SU-DHL-6 (cell line): ENCODE measurements at regions not wholly inside any gene's neighbourhood (a gene's known extent, or its start where the extent isn't known, plus 50 kb on each side); places are given as distances from the start of the nearest gene placed in this dataset.

Source experiments
- H2AFZ ChIP-seq: fragments of 200-600 bp; sonication (generic); 2 replicates; pipeline ENCODE4 v1.6.1; 2014; ENCODE audit warnings: low read depth, mild to moderate bottlenecking, moderate library complexity, mixed read lengths, antibody characterized with exemption, low read length; ENCODE audit not compliant: severe bottlenecking
- H3F3A ChIP-seq: fragments of 200-600 bp; shearing (Covaris generic); 2 replicates; pipeline ENCODE4 v1.6.0; 2016; ENCODE audit warnings: antibody characterized with exemption, mild to moderate bottlenecking; ENCODE audit not compliant: insufficient read depth
- H3K27ac ChIP-seq: fragments of 200-600 bp; sonication (generic); 2 replicates; pipeline ENCODE4 v1.5.1; 2016; ENCODE audit warnings: low read depth, mild to moderate bottlenecking, low read length, moderate library complexity, mixed read lengths
- H3K27me3 ChIP-seq: fragments of 200-600 bp; sonication (generic), shearing (Covaris generic); 2 replicates; pipeline ENCODE4 v1.6.0; 2014; ENCODE audit warnings: mild to moderate bottlenecking, low read length
- H3K36me3 ChIP-seq: fragments of 200-600 bp; sonication (generic); 2 replicates; pipeline ENCODE4 v1.6.1; 2014; ENCODE audit warnings: mild to moderate bottlenecking, low read length, mixed read lengths
- H3K4me2 ChIP-seq: fragments of 300-600, 200-600 bp; shearing (Covaris generic), sonication (generic); 2 replicates; pipeline ENCODE4 v1.6.0; 2014; ENCODE audit warnings: low read length, low read depth, mild to moderate bottlenecking; ENCODE audit not compliant: poor library complexity, severe bottlenecking
- H3K4me3 ChIP-seq: fragments of 200-600 bp; sonication (generic); 2 replicates; pipeline ENCODE4 v1.5.1; 2014; ENCODE audit warnings: antibody characterized with exemption, low read length, mild to moderate bottlenecking, mixed read lengths; ENCODE audit not compliant: insufficient read depth, poor library complexity, severe bottlenecking
- H3K79me2 ChIP-seq: fragments of 200-600 bp; sonication (generic); 2 replicates; pipeline ENCODE4 v1.6.1; 2014; ENCODE audit warnings: mild to moderate bottlenecking, low read length, moderate library complexity; ENCODE audit not compliant: insufficient read depth
- H3K9ac ChIP-seq: fragments of 200-600 bp; sonication (generic); 2 replicates; pipeline ENCODE4 v1.7.0; 2014; ENCODE audit warnings: mild to moderate bottlenecking, low read length
- H3K9me2 ChIP-seq: fragments of 200-600 bp; sonication (generic); replicated peaks from 2 replicates; pipeline ENCODE4 v1.6.1; 2014; ENCODE audit warnings: low read length; ENCODE audit not compliant: insufficient read depth
- H3K9me3 ChIP-seq: fragments of 200-600 bp; sonication (generic); 2 replicates; pipeline ENCODE4 v1.6.1; 2014; ENCODE audit warnings: low read length, mixed read lengths; ENCODE audit not compliant: insufficient read depth
- H4K20me1 ChIP-seq: fragments of 200-600 bp; sonication (generic); 2 replicates; pipeline ENCODE4 v1.6.1; 2014; ENCODE audit warnings: low read depth, mild to moderate bottlenecking, antibody characterized with exemption, low read length, moderate library complexity, mixed read lengths
- EZH2phosphoT487 ChIP-seq: fragments of 200-600 bp; sonication (generic), shearing (Covaris generic); conservative IDR thresholded peaks from 2 replicates; pipeline ENCODE4 v1.6.1; 2018; ENCODE audit warnings: mild to moderate bottlenecking, antibody characterized with exemption, low read length, moderate library complexity, mixed read lengths
- TF ChIP-seq, protein P1 (sequence below): fragments of 200-600 bp; sonication (generic); IDR thresholded peaks from one replicate; pipeline ENCODE4 v1.5.1; 2017; ENCODE audit warnings: antibody characterized with exemption, mild to moderate bottlenecking, low read length, moderate library complexity; ENCODE audit not compliant: insufficient read depth, poor library complexity, severe bottlenecking

DNA sequence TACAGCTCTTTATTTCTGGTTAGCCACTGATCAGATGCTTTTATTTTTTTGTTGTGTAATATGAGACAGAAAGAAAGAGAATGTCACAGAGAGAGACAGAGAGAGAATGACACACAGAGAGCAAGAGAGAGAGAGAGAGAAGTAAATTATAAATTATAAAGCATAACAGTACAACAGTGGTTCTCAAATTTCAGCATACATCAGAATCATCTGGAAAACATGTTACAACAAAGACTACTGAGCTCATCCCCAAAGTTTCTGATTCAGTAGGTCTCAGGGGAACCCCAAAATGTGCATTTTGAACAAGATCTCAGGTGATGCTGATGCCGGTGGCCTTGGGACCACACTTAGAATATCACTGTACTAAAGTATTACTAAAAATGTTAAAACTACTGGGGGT, 245.8 kb upstream of the DIAPH2 start:
- Histone ChIP-seq H3K9me3 (no peaks in the 10 kb centered on the region), H3K27ac (no peak overlapping the region), H3K36me3 (no peaks in the 10 kb centered on the region), H3K79me2 (no peaks in the 10 kb centered on the region), H2AFZ (no peak overlapping the region), H4K20me1 (no peaks in the 10 kb centered on the region), H3K27me3 (no peaks in the 10 kb centered on the region), H3K9me2 (no peaks in the 10 kb centered on the region), H3K4me2 (no peak overlapping the region), H3F3A (no peaks in the 10 kb centered on the region), H3K4me3 (no peak overlapping the region), H3K9ac (no peak overlapping the region)
- TF ChIP-seq EZH2phosphoT487 = no peak

DNA sequence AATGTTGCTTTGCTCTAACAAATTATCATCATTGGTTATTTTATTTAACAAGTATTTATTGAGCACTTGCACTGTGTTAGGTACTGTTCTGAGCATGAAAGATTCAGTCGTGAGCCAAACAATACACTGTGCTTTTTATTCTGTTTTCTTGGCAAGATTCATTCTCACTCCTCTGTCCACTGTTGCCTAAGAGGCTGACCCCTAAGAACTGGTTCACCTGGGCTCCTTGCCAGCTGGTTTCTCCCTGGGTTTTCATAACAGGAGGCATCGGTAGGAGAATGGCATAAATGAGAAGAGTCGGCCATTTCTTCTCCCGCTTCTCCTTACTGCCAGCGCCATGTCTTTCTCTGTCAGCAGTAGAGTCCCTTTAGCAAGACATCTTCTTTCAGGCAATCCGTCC, 243.7 kb upstream of the DIAPH2 start:
- H4K20me1 ChIP-seq = no peaks in the 10 kb centered on the region
- H3K9me3 ChIP-seq = no peaks in the 10 kb centered on the region
- no peaks in the 10 kb centered on the region for H3K27me3 ChIP-seq
- H3K4me3 ChIP-seq = no peak overlapping the region
- H3K9me2 ChIP-seq = no peaks in the 10 kb centered on the region
- no peaks in the 10 kb centered on the region for H3K79me2 ChIP-seq
- H3K27ac ChIP-seq = no peak overlapping the region
- no peak overlapping the region for H3K4me2 ChIP-seq
- H2AFZ ChIP-seq = no peak overlapping the region
- TF ChIP-seq, protein P1, sequence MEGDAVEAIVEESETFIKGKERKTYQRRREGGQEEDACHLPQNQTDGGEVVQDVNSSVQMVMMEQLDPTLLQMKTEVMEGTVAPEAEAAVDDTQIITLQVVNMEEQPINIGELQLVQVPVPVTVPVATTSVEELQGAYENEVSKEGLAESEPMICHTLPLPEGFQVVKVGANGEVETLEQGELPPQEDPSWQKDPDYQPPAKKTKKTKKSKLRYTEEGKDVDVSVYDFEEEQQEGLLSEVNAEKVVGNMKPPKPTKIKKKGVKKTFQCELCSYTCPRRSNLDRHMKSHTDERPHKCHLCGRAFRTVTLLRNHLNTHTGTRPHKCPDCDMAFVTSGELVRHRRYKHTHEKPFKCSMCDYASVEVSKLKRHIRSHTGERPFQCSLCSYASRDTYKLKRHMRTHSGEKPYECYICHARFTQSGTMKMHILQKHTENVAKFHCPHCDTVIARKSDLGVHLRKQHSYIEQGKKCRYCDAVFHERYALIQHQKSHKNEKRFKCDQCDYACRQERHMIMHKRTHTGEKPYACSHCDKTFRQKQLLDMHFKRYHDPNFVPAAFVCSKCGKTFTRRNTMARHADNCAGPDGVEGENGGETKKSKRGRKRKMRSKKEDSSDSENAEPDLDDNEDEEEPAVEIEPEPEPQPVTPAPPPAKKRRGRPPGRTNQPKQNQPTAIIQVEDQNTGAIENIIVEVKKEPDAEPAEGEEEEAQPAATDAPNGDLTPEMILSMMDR = no peak
- TF ChIP-seq EZH2phosphoT487 = no peak
- no peak overlapping the region for H3K9ac ChIP-seq
- H3K36me3 ChIP-seq = no peaks in the 10 kb centered on the region
- no peaks in the 10 kb centered on the region for H3F3A ChIP-seq

DNA sequence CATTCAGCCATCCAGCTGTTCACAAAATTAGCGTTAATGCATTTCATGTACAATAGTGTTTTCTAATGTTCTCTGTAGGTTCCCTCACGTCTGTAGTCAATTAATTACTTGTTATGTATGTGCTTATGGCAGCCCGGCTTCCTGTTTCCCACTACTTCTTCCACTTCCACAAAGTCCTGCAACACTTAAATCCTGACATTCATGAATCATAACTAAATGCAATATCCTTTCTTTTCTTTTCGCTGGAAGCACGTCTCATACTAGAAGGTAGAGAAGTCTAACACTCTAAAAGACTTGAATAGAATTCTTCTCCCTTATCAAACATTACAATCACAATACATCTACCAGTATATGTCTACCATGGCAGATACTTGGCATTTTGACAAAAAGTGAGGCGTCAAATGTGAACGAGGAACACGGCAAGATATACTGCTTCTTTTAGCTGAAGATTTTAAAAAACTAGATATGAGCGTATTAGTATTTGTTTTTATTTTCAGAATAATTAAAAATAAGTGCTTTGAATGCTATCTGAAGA, 239.0 kb upstream of the DIAPH2 start:
- no peak for TF ChIP-seq EZH2phosphoT487
- TF ChIP-seq, protein P1 = no peak
- Histone ChIP-seq H2AFZ (no peak overlapping the region), H3K9me3 (no peaks in the 10 kb centered on the region), H3K27ac (no peak overlapping the region), H3K9me2 (no peaks in the 10 kb centered on the region), H3K36me3 (no peaks in the 10 kb centered on the region), H3K27me3 (no peaks in the 10 kb centered on the region), H3K79me2 (no peaks in the 10 kb centered on the region), H3K4me3 (no peak overlapping the region), H3K4me2 (no peak overlapping the region), H4K20me1 (no peaks in the 10 kb centered on the region), H3K9ac (no peak overlapping the region), H3F3A (no peaks in the 10 kb centered on the region)

DNA sequence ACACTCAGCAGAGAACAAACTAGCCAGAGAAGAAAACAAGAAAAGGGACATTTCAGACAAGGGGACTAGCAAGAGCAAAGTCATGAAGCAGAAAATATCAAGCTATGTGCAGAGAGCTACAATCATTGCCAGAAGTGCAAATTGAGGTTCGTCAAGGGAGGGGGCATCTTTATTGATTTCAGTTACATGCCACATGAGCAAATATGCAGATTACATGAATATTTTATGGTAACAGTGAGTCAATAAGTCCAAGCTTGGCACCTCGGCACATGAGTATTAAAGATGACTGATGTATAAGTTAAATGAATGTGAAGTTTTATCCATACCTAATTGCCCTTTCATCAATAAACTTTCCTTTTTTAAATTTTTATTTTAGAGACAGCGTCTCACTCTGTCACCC, 238.1 kb upstream of the DIAPH2 start:
- Histone ChIP-seq H3K79me2 (no peaks in the 10 kb centered on the region), H2AFZ (no peak overlapping the region), H3K27me3 (no peaks in the 10 kb centered on the region), H3K27ac (no peak overlapping the region), H3F3A (no peaks in the 10 kb centered on the region), H3K9me2 (no peaks in the 10 kb centered on the region), H3K9me3 (no peaks in the 10 kb centered on the region), H3K4me3 (no peak overlapping the region), H3K36me3 (no peaks in the 10 kb centered on the region), H4K20me1 (no peaks in the 10 kb centered on the region), H3K4me2 (no peak overlapping the region), H3K9ac (no peak overlapping the region)
- no peak for TF ChIP-seq EZH2phosphoT487
- TF ChIP-seq, protein P1 = no peak
